ENCODE measurements at regions not wholly inside any gene's neighbourhood (a gene's known extent, or its start where the extent isn't known, plus 50 kb on each side); places are given as distances from the start of the nearest gene placed in this dataset.

DNA sequence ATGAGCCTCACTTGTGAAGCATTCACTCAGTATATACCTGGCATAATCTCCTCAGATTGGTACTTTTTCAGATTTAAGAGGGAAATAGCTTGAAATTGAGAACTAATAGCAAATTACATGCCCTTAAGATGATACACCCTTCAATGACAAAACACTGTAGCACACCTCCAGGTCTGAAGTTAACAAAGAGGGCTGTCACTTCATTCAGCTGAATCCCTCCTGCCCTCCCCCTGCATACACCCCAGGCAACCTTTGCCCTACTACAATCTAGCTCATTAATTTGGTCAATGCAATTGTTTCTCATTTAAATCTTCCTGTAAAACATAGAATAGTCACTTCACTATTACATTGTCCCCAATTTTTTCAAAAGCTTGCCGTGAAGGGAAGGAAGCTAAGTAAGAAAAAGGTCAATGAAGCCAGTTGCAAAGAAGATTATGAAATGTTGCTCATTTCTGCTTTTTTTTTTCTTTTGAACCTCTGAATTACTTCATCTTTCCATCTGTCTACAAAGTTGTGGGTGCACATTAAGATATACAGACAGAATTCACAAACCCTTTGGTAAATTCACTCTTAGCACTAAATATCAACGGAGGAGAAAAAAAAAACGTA is 294.8 kb upstream of the PTGER4 start:
- no peak for DNase-seq

DNA sequence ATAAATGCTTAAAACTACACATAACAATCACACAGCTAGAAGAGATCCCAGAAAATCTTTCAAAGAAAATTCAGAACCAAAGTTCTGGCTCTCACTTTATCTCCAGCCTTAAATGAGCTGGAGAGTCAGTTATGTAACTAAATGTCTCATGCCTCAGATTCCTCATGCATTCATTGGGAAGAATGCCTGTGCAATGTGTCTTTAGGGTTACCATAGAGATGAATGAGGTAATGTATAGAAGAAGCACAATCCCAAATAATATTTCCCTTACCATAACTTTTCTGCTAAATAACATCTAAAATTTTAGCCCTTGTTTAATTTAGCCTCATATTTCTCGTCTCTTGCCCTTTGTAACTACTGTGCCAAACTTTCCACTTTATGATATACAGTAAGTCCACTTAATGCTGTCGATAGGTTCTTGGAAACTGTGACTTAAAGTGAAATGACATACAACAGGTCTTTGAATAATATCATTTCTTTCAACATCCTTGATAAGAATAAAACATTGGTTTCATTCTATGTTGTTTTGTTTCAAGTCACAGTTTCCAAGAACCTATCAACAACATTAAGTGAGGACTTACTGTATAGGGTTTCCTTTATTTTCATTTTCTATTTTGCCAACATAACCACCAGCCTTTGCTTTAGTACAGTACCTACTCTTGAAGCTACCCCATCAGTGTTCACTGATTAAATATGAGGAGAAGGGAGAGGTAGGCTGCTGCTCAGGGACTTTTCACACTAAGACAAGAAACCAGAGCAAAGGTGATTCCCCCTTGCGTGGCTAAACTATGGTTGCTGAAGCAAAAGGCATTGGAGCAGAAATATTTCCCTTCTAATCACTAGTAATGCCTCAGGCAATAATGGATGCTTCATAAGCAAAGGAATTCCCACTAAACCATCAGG is 295.7 kb upstream of the PTGER4 start:
- DNase-seq, result no peak

DNA sequence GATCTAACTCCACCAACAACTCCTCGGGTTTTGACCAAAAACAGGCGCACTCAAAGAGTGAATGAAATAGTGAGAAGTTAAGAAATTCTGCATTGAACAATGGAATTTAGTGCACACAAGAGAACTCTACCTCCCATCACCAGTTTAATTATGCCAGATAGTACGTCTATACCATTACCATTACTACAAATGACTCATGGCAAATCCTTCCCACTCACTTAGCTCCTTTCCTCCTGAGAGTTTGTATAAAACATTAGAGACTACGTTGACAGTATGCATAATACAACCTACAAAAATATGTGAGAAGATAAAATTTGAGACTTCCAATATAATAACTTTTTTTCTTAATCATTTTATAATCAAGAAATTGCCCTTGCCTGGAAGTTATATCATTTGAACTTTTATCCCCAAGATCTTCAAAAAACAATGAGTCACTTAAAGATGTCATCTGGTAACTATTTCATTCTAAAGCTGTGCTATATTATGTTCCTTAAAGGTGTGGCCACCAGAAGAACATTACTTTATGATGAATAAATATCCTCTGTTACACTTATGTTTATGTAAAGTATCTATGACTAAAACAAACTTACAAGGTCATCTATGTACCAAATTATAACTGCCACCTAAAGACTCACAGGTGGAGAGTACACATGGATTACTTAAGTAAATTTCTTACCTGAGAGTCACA is 297.9 kb upstream of the PTGER4 start:
- DNase-seq, result no peak

DNA sequence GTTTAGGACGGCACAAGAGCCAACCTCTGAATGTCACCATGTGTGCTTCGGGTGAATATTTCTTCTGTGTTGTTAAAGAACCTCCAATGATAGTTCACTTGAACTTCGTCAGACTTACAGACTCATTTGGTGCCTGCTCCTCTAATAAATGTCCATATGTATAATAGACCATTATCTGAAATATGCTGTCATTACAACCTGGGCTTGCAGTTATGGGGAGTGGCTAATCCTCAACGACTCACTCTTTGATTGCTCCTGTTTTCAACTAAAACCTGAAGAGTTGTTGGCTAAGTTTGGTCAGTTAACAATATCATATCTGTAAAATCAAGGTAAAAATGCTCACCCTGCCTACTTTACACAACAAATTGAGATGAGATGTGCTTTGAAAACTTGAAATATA is 298.7 kb upstream of the PTGER4 start:
- no peak for DNase-seq

DNA sequence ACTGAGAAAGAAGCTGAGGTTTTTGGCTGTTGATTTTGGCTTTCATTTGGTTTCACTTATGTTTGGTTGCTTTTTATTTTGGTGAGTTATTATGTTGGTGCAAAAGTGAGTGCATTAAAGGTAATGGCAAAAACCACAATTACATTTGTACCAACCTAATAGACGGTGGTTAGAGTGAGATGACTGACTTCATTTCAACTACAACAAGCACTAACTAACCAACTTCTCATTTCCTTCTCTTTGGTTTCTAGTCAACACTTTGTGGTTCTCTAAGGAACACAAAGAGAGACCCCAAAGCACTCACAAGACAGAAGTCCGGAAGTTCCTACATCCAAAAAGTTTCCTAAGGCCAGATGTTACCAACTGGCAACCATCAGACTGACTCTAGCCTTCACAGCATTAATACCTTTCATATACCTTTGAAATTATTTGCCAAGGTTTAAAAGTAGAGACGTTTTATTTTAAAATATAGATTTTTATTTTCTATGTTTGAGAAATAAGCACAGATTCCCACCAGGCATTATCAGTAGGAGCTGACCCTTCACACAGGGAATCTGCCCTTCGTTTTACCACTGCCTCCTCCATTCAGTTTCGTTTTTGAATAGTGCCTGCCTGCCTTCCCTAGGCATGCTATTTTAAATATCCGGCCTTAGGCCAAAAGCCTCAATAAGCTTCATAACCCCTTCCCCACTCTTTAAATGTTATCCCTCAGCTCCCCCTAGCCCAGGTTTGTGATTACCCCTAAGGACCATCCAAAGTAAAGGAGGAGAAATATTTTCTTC is 301.1 kb upstream of the PTGER4 start:
- no peak for DNase-seq

DNA sequence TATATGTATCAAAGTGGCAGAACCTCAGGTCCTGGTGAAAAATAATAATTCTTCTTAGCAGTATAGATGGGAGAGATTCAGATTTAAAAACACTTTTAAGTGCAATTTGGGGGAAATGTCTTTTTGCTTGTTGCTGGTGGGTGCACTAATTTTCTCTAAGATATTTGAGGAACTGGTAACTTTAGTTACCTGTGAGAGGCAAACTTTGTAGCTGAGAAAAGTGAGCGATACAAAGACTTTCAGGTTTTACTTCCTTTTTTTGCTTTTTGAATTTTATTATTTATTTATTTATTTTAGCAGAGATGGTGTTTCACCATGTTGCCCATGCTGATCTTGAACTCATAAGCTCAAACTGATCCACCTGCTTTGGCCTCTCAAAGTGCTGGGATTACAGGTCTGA is 303.1 kb upstream of the PTGER4 start:
- DNase-seq, result no peak

DNA sequence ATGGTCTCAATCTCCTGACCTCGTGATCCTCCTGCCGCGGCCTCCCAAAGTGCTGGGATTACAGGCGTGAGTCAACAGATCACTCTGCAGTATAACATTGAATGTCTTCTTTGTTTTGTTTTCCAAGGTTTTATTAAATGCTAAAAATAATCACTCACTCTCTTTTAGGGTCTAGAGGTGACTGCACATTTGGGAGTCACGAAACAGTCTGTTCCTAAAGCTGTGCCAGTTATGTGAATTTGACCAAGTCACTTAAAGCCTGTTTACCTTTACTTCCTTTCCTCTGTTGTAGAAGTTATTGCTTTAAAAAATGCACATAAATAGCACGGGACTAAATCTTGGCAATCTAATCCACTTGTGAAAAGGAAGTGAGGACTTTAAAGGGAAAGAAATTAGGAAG is 304.9 kb upstream of the PTGER4 start:
- no peak for DNase-seq

DNA sequence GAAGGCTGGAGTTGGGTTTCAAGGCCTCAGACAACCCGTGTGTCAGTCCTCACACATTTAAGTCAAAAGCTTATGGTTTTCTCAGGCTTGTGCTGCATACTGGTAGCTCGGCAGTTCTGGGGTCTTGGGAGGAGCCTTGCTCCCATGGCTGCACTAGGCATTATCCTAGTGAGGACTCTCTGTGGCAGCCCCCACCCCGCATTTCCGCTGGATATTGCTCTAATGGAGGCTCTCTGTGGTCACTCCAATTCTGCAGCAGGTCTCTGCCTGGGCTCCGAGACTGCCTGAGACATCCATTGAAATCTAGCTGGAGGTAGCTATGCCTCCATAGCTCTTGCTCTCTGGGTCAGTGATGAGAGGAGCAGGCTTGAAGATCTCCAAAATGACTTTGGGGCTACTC is 311.5 kb upstream of the PTGER4 start:
- no peak for DNase-seq

DNA sequence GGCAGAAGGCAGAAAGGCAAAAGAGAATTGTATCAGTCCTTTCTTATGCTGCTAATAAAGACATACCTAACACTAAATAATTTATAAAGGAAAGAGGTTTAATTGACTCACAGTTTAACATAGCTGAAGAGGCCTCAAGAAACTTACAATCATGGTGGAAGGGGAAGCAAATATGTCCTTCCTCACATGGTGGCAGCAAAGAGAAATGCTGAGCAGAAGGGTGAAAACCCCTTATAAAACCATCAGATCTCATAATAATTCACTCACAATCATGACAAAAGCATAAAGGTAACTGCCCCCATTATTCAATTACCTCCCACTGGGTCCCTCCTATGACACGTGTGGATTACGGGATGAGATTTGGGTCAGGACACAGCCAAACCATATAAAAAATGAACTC is 312.5 kb upstream of the PTGER4 start:
- no peak for DNase-seq

DNA sequence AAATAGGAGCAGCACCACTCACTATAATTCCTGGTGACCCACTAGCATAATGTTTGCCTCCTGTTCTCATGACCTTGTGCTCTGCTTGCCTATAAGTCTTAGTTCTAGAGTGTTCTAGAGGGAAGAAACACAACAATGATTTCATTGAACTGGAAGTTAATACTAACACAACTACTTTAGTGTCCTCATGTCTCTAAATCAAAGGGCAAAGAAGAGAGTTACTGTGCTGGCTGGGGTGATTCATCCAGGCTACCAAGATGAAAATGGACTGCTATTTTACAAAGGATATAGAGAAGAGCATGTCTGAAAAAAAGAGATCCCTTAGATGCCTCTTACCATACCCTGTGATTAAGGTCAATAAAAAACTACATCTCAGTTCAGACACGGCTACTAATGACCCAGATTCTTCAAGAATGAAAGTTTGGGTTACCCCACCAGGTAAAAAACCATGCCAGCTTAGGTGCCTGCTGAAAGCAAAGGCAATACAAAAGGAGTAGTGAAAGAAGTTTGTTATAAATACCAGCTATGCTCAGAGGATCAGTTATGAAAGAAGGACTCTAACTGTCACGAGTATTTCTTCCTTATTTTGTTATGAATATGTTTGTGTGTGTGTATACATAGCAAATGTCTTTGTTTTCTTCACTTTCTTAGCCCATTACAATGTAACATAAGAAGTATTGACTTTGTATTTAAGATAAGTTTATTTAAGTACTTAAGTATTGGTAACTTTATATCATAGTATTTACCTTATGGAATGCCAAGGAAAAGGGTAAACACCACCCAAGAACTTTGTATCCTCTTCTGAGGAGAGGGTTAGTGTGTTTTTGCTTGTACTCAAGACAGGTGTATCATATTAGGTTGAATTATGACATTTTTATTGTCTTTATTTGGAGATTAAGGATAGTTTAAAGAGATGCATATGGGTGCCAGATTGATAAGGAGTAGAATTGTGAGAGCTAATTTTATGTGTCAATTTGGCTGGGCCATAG is 314.1 kb upstream of the PTGER4 start:
- no peak for DNase-seq

DNA sequence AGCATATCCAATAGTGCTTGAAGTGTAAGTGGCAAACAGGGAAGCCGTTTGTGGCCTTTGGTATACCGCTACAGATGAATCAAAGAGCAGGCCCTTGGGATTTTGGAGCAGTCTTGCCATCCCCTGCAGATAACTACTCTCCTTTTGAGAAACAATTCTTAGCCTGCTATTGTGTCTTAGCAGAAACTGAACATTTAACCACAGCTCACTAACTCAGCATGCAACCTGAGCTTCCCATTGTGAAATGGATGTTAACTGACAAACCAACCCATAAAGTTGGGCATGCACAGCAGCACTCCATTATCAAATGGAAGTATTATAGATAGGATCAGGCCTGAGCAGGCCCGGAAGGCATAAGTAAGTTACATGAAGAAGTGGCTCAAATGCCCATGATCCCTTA is 315.3 kb upstream of the PTGER4 start:
- DNase-seq, result no peak

DNA sequence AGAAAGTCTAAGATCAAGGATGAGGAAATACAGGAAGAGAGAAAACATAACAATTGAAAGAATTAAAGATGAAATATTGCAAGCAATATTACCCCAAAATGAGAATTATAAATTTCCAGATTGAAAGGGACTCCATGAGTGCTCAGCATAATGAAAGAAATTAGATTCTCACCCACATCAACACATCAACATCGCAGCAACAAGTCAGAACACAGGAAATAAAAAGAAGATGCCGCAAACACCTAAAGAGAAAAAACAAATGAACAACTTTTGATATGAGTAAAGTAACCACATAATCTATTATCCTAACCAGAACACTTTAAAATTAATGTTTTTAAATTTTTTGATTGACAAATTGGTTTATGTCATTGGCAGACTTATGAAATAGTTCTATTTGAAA is 318.3 kb upstream of the PTGER4 start:
- no peak for DNase-seq

DNA sequence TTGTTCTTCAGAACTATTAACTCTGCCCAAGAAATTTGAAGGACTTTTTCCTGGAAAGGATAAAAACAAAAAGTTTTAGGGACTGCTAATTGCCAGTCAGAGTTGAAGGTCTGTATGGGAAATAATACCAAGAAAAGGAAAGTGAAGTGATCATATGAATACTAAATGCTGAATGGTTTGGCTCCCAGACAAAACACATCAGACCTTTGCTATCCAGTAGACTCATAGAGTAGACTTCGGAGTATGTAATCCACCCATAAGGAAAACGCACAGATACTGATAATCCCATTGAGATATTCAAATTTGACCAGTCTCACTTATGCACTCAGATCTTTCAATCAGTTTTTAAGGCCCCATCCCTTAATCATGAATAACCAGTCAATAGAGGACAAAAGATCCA is 319.0 kb upstream of the PTGER4 start:
- no peak for DNase-seq

DNA sequence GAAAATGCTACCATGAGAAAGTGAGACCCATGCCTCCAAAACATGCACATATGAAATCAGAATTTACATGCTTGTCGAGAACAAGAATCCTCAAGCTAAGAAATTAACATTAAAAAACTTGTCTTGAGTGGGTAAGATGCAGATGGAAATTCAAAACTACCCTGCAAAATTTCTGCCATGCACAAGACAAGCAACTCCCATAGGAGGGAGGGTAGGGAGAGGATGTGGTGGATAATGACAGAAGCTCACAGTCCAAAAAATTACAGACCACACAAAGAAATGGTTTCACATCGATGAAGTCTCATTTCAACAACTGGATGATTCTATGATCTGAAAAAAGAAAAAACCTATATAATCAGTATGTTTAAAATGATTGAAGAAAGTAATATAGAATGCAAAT is 319.9 kb upstream of the PTGER4 start:
- no peak for DNase-seq

DNA sequence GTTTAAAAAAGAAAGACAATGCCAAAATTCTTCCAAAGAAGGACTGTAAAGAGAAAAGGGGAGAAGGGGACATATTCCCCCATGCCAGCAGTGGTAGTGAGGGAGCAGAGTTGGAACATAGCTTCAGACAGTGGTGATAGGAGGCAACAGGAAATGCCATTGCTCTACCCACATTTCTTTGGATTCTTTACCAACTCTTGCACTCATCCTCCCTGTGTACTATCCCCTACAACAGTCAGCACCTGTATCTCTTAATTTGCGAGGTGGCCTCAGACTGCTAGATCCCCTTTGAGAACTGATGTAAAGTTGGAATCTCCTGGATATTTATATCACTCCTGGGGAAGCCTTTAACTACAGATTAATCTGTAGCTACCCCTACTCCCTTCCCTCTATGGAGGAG is 320.6 kb upstream of the PTGER4 start:
- no peak for DNase-seq

DNA sequence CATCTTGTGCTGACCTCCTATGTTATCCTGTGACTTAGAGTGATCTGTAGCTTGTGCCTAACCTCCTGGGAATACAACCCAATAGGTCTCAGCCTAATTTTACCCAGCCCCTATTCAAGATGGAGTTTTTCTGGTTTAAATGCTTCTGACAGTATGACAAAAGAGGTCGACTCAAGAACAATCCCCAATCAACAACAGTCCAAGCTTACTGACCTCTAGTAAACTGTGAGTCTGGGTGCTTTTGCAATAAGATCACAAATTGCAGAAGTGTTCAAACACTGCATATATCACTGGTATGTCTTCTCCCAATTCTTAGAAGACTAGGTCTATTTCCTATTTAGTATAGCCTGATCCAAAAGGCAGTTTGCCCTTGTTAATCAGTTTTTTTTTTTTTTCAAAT is 323.5 kb upstream of the PTGER4 start:
- no peak for DNase-seq

DNA sequence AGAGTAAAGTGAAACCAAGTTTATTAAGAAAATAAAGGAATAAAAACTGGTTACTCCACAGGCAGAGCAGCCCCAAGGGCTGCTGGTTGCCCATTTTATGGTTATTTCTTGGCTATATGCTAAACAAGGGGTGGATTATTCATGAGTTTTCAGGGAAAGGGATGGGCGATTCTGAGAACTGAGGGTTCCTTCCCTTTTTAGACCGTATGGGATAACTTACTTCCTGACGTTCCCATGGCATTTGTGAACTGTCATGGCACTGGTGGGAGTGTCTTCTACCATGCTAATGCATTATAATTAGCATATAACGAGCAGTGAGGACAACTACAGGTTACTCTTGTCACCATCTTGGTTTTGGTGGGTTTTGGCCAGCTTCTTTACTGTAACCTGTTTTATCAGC is 323.9 kb upstream of the PTGER4 start:
- DNase-seq, result no peak

DNA sequence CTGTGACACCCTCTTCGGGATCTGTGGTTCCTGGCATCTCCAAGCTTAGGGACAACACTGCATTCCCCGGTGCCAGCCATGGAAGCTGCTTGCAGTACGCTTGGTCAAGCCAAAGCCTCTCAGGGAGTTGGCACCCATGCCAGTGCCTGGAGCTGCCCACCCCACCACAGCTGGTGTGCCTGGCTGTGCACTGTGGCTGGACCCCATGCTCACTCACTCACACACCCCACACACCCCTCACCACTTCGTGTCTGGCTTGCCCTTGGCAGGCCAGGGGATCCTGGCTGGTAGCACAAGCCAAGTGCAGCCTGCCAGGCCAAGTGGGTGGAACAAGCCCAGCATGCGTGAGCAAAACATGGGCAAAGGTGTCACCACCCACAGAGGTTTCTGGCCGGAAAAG is 324.5 kb upstream of the PTGER4 start:
- DNase-seq, result no peak

DNA sequence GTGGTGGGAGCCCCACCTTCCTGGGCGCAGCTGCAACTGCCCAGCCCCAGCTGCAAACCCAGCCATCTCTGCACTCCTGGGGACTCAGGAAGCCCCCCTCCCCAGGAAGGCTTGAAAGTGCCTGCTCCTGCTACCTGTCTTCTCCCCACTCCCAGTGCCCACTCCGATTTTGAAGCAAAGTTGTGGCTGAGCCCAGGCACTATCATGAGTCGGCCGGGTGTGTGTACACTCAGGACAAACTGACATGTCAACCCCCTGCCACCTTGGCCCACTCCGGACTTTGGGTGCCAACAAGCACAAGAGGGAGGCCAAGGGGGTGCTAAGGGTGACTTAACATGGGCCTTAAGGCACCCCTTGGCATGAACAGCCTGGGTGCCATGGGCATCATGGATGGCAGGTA is 325.5 kb upstream of the PTGER4 start:
- no peak for DNase-seq

DNA sequence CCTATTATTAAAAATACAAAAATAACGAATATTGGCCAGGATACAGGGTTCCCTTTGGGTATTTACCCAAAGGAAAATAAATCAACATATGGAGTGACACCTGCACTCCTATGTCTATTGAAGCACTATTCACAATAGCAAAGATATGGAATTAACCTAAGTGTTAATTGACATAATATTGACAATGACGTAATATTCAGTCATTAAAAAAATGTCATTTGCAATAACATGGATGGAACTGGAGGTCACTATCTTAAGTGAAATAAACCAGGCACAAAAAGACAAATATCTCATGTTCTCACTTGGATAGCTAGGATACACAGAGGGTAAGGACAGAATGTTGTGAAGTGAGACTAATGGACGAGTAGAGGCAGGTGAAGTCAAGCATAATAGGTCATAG is 326.3 kb upstream of the PTGER4 start:
- peak in 1 of 3 experiments; percentile 19 for DNase-seq

DNA sequence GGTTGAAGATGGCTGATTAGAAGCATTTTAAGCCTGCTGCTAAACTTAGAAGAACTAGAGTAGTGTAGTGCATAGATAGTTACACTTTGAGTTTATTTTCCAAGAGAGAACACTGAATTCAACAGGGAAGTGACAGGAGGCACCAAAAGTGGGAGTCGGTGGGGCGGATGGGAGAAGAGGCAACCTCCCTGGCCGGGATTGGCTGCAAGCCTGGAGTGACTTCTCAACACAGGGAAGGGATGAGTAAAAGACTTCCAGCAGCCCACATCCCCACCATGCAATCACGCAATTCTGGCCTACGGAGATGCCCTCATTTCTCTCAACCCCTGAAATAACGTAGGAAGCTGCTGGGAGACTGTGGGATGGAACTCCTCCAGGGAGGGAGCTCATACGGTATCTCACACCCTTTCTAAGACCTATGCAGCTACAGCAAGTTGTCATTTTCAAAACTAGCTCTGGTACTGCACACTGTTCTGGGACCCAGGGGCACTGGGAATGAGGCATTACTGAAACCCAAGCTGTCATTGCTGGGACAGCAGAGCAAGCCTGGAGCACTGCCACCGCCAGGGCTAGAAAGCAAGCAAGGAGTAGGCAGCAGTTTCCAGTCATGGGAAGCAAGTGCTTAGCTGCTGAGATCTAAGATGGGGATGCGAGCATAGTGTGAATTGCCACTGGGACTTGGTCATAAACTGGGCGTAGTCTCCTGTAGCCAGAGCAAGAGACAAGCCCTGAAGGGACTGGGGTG is 331.6 kb upstream of the PTGER4 start:
- DNase-seq, result no peak

All from NCI-H1417 (cell line).